Activated CD4-positive, alpha-beta T cell treated with anti-CD3 and anti-CD28 coated beads, Interleukin-2, amount 10 ng/mL, durations not matched to agents 24 days and 14 days (primary cell): ENCODE measurements at regions not wholly inside any gene's neighbourhood (a gene's known extent, or its start where the extent isn't known, plus 50 kb on each side); places are given as distances from the start of the nearest gene placed in this dataset.

Experiments
- DNase-seq: peaks from one replicate; pipeline ENCODE4 v3.0.0; 2022
- H3K27ac Mint-ChIP-seq: one replicate; pipeline ENCODE4 v1.8.0; 2022; ENCODE audit warnings: mild to moderate bottlenecking, mixed read lengths
- H3K27me3 Mint-ChIP-seq: one replicate; pipeline ENCODE4 v1.8.0; 2022; ENCODE audit warnings: mixed read lengths
- H3K36me3 Mint-ChIP-seq: one replicate; pipeline ENCODE4 v1.8.0; 2022; ENCODE audit warnings: low read depth, mild to moderate bottlenecking, mixed read lengths
- H3K4me1 Mint-ChIP-seq: one replicate; pipeline ENCODE4 v1.8.0; 2021; ENCODE audit warnings: mixed read lengths
- H3K4me3 Mint-ChIP-seq: one replicate; pipeline ENCODE4 v1.8.0; 2022; ENCODE audit warnings: mild to moderate bottlenecking, moderate library complexity, mixed read lengths
- H3K9me3 Mint-ChIP-seq: one replicate; pipeline ENCODE4 v1.8.0; 2021; ENCODE audit warnings: mixed read lengths
- intact Hi-C: fragments of 100-400 bp; cut with micrococcal nuclease; formaldehyde crosslinking; loops from one replicate; pipeline ENCODE4 v1.15.1; 2023

DNA sequence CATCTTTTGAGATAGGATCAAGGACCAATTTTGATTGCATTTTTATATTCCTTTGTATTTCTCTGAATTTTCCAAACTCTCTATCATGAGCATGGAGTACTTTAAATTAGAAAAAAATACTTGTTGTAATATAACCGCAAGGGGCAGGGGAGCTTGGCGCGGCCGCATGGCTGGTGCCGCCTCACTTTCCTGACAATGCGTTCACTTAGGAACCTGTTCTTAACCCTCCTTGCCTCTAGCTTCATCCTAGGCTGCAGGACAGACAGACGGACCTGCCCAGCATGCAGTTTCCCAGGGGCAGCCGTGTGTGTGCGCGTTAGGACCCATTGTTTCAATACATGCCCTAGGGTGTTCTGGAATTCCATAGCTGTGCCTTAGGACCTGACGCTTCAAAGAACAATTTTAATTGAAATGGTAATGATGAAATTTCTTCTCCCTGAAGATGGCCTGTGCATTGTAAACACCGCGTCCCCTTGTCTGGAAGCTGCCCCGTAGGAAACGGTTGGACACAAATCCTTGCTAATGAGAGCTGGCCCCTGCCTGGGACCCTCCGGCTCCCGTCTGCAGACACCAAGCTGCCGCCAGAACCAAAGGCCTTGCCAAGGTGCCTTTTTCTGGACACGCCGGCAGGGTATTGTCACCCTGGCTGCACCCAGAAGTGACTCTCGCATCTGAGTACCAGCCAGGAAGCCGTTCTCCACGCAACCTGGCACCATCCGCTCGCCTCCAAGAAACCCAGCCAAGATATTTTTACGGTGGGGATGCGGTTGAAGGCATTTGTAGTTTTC lies 466.4 kb downstream of the NPHP4 start:
- Mint-ChIP-seq H3K36me3 (no peaks in the 10 kb centered on the region), H3K4me3 (no peak overlapping the region), H3K9me3 (no peaks in the 10 kb centered on the region), H3K27me3 (no peaks in the 10 kb centered on the region), H3K4me1 (no peaks in the 10 kb centered on the region), H3K27ac (no peak overlapping the region)
- intact Hi-C loops, result no loop called here
- no peak for DNase-seq

DNA sequence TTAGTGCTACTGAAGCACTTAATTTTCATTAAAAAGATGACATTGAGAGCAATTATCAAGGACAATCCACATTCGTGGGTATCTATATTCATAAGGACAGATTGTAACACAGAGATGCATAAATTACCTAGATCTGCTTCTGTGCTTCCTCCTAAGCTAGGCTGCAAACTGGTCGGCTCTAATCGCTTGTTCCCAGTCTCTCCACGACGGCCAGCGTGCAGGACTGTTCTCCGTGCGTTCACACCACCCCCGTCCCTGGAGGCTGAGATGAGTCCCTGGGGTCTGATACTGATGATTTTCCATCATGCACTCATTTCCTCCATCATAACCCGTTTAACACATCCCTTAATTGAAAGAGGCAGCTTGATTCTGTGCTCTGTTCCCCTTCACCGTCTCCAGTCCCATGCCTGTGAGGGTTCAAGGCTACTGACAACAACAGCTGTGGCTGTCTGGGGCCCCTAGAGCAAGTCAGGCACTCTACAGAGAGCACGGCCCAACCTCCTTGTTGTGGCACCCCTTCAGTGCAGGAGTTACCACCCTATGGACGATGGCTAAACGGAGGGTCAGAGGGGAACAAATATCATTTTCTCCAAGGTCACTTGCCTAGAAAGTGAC lies 469.6 kb downstream of the NPHP4 start:
- no peaks in the 10 kb centered on the region for H3K36me3 Mint-ChIP-seq
- H3K4me1 Mint-ChIP-seq, result no peaks in the 10 kb centered on the region
- H3K9me3 Mint-ChIP-seq, result no peaks in the 10 kb centered on the region
- H3K4me3 Mint-ChIP-seq, result no peak overlapping the region
- H3K27ac Mint-ChIP-seq, result no peak overlapping the region
- intact Hi-C loops, result no loop called here
- DNase-seq, result no peak
- peaks cover 2% of the 10 kb centered on the region for H3K27me3 Mint-ChIP-seq

- no peak overlapping the region for H3K27ac Mint-ChIP-seq
- DNase-seq, result no peak
- intact Hi-C loops, result no loop called here
- no peak overlapping the region for H3K4me3 Mint-ChIP-seq
- H3K36me3 Mint-ChIP-seq, result no peaks in the 10 kb centered on the region
- peaks cover 2% of the 10 kb centered on the region for H3K27me3 Mint-ChIP-seq
- H3K4me1 Mint-ChIP-seq, result no peaks in the 10 kb centered on the region
- no peaks in the 10 kb centered on the region for H3K9me3 Mint-ChIP-seq
These were observed 472.7 kb downstream of the NPHP4 start for GRCh38 chr1:5519366-5520135.

- intact Hi-C loops, result no loop called here
- Mint-ChIP-seq H3K27me3 (peaks cover 2% of the 10 kb centered on the region), H3K4me3 (no peak overlapping the region), H3K27ac (no peak overlapping the region), H3K4me1 (no peaks in the 10 kb centered on the region), H3K9me3 (no peaks in the 10 kb centered on the region), H3K36me3 (no peaks in the 10 kb centered on the region)
- no peak for DNase-seq
These were observed 475.5 kb downstream of the NPHP4 start for GRCh38 chr1:5516756-5517155.

GRCh38 chr1:5515501-5515900 lies 476.7 kb downstream of the NPHP4 start:
- no peaks in the 10 kb centered on the region for H3K4me1 Mint-ChIP-seq
- H3K27me3 Mint-ChIP-seq, result peaks cover 5% of the 10 kb centered on the region
- no peak overlapping the region for H3K4me3 Mint-ChIP-seq
- H3K27ac Mint-ChIP-seq, result no peak overlapping the region
- no peaks in the 10 kb centered on the region for H3K9me3 Mint-ChIP-seq
- intact Hi-C loops, result no loop called here
- H3K36me3 Mint-ChIP-seq, result no peaks in the 10 kb centered on the region
- no peak for DNase-seq

GRCh38 chr1:5514527-5515183 lies 477.6 kb downstream of the NPHP4 start:
- Mint-ChIP-seq H3K4me3 (no peak overlapping the region), H3K36me3 (no peaks in the 10 kb centered on the region), H3K27ac (no peak overlapping the region), H3K9me3 (no peaks in the 10 kb centered on the region), H3K27me3 (peaks cover 4% of the 10 kb centered on the region), H3K4me1 (no peaks in the 10 kb centered on the region)
- intact Hi-C loops, result loop anchor here (5.0 kb wide), 1 partner anchor 233 kb away; no protein-coding TSS in a partner anchor
- peak; percentile 91 for DNase-seq

DNA sequence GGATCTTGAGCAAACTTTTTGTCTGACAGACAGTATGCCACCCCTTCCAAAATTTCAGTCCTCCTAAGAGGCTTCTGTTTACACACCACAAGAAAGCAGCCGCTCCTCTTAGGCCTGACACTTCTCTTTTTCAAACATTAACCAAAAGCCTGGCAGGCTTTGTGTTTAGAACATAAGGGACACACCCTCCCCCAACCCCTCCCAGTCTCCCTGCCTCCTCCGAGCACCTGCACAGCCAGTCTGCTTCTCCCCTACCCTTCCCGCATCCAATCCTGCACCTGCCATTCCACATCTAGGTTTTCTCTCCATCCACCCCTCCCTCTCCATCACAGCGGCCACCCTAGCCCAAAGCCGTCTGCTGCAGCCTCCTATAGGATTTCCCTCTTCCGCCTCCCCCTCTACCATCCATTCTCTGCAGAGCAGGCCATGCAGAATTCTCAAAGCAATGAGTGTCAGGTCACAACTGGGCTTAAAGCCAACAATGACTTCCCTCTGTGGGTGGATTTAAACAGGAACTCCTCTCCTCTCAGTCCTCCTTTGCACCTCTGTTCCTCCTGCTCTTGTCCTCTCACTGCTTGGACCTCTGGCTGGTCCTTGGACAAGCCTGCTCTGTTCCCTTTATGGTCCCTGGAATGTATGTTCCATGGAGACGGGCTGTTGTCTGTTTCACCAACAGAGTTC lies 478.2 kb downstream of the NPHP4 start:
- Mint-ChIP-seq H3K36me3 (no peaks in the 10 kb centered on the region), H3K27ac (no peak overlapping the region), H3K4me3 (no peak overlapping the region), H3K9me3 (no peaks in the 10 kb centered on the region), H3K4me1 (no peaks in the 10 kb centered on the region), H3K27me3 (peaks cover 4% of the 10 kb centered on the region)
- intact Hi-C loops, result loop anchor here (5.0 kb wide), 1 partner anchor 233 kb away; no protein-coding TSS in a partner anchor
- no peak for DNase-seq

DNA sequence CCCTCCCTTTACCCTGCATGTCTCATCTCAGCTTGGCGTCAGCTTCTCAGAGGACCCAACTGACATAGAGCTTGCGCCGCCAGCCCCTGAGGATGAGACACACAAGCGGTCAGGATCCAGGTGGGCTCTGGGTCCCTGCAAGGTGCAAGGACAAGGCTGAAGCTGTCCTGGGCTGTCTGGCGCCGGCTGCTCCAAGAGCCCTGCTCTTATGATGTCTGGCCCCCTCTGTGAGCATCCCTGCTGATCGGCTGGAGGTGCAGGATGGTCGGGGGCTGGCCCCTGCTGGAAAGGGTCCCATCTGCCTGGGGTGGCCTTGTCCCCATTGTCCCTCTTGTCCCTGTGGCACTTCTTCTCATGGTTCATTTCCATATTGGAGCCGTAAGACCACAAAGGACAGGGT lies 479.0 kb downstream of the NPHP4 start:
- no peak overlapping the region for H3K27ac Mint-ChIP-seq
- no peak overlapping the region for H3K4me3 Mint-ChIP-seq
- intact Hi-C loops, result loop anchor here (5.0 kb wide), 1 partner anchor 234 kb away; no protein-coding TSS in a partner anchor
- H3K36me3 Mint-ChIP-seq, result no peaks in the 10 kb centered on the region
- no peaks in the 10 kb centered on the region for H3K4me1 Mint-ChIP-seq
- peaks cover 4% of the 10 kb centered on the region for H3K27me3 Mint-ChIP-seq
- DNase-seq, result no peak
- H3K9me3 Mint-ChIP-seq, result no peaks in the 10 kb centered on the region

DNA sequence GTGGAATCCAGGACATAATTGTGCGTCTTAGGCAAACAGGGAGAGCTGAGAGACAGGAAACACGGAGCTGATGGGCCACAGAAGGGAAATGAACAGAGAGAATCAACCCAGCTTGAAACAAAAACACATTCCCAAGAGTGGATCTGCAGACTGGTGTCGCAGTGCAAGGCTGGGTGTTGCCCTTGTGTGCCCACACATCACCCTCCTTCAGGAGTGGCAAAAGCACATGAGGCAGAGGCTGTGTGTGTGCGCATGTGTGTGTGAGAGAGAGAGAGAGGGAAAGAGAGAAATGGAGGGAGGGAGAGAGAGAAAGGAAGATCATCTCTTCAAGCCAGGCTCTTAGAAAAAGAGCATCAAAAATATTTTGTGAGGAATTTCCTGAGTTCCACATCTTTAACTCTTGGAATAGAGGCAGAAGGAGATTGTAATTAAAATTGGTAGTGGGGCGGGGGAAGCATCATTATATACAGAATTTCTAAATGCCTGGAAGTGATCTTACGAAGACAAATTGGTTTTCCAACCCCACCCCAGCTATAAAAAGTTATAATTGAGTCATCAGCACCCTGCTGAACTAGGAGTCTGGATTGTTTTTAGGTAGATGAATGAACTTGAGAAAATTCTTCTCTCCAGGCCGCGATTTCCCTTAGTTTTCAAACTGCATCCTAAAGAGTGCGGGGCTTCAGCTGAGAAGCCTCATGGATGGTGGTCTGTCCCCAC lies 480.7 kb downstream of the NPHP4 start:
- DNase-seq, result no peak
- Mint-ChIP-seq H3K27me3 (peaks cover 4% of the 10 kb centered on the region), H3K4me3 (no peak overlapping the region), H3K27ac (no peak overlapping the region), H3K4me1 (no peaks in the 10 kb centered on the region), H3K36me3 (no peaks in the 10 kb centered on the region), H3K9me3 (no peaks in the 10 kb centered on the region)
- intact Hi-C loops, result loop anchor here (5.0 kb wide), 1 partner anchor 236 kb away; no protein-coding TSS in a partner anchor

- DNase-seq, result peak; percentile 91
- Mint-ChIP-seq H3K36me3 (no peaks in the 10 kb centered on the region), H3K4me1 (no peaks in the 10 kb centered on the region), H3K4me3 (no peak overlapping the region), H3K9me3 (no peaks in the 10 kb centered on the region), H3K27ac (no peak overlapping the region), H3K27me3 (peaks cover 4% of the 10 kb centered on the region)
- intact Hi-C loops, result loop anchor here (5.0 kb wide), 1 partner anchor 237 kb away; no protein-coding TSS in a partner anchor
These were observed 482.4 kb downstream of the NPHP4 start for GRCh38 chr1:5509664-5510452.

- no peak overlapping the region for H3K4me3 Mint-ChIP-seq
- H3K36me3 Mint-ChIP-seq, result no peaks in the 10 kb centered on the region
- intact Hi-C loops, result no loop called here
- peaks cover 4% of the 10 kb centered on the region for H3K27me3 Mint-ChIP-seq
- DNase-seq, result no peak
- H3K9me3 Mint-ChIP-seq, result no peaks in the 10 kb centered on the region
- H3K27ac Mint-ChIP-seq, result no peak overlapping the region
- H3K4me1 Mint-ChIP-seq, result no peaks in the 10 kb centered on the region
These were observed 483.4 kb downstream of the NPHP4 start for GRCh38 chr1:5508669-5509330.

DNA sequence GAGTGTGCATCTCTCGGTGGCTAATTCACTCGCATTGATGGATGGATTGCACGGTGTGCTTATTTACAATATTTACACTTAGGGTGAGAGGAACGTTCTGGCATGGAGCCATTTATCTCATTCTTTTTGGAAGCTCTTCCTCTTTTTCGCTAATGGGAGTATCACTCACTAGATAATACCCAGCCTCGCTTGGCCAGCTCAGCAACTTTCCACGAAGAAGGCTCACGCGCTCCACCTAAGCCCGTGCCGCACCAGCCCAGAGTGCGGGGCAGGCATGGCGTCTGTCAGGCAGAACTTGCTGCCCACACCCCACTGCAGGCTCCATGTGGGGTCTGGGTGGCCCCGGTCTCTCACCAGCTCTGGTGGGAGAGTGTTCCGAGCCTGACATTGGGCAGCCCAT lies 484.9 kb downstream of the NPHP4 start:
- no peaks in the 10 kb centered on the region for H3K4me1 Mint-ChIP-seq
- no peak for DNase-seq
- peaks cover 4% of the 10 kb centered on the region for H3K27me3 Mint-ChIP-seq
- intact Hi-C loops, result no loop called here
- H3K9me3 Mint-ChIP-seq, result no peaks in the 10 kb centered on the region
- H3K36me3 Mint-ChIP-seq, result no peaks in the 10 kb centered on the region
- no peak overlapping the region for H3K27ac Mint-ChIP-seq
- H3K4me3 Mint-ChIP-seq, result no peak overlapping the region
